GM12864 (cell line): ENCODE measurements at regions not wholly inside any gene's neighbourhood (a gene's known extent, or its start where the extent isn't known, plus 50 kb on each side); places are given as distances from the start of the nearest gene placed in this dataset.
A peak's percentile ranks its signal among the peaks of the same experiment; 100 is the strongest.

Experiments
- DNase-seq: peaks from one replicate; pipeline ENCODE4 v3.0.0-alpha.2; 2011; ENCODE audit warnings: low read depth
- H3K4me3 ChIP-seq: 2 replicates; pipeline ENCODE4 v1.5.1; 2011; ENCODE audit warnings: mild to moderate bottlenecking, low read depth, low read length, control low read depth
- CTCF ChIP-seq: IDR thresholded peaks from 2 replicates; pipeline ENCODE4 v1.5.1; 2011; ENCODE audit warnings: low read depth, mild to moderate bottlenecking, moderate library complexity, low read length, control low read depth, inconsistent platforms; ENCODE audit errors: missing control alignments

- peak; percentile 68 for DNase-seq
- H3K4me3 ChIP-seq = no peak overlapping the region
- TF ChIP-seq CTCF = no peak
Measured at GRCh38 chr2:7835693-7836680, 845.9 kb upstream of the ID2 start.

GRCh38 chr2:7837237-7837760, 844.6 kb upstream of the ID2 start:
- TF ChIP-seq CTCF = no peak
- no peak overlapping the region for H3K4me3 ChIP-seq
- no peak for DNase-seq

GRCh38 chr2:7838669-7839068, 843.2 kb upstream of the ID2 start:
- TF ChIP-seq CTCF = no peak
- no peak for DNase-seq
- no peak overlapping the region for H3K4me3 ChIP-seq

- DNase-seq = no peak
- TF ChIP-seq CTCF = no peak
- H3K4me3 ChIP-seq = no peak overlapping the region
Measured at GRCh38 chr2:7840651-7841380, 841.0 kb upstream of the ID2 start.

GRCh38 chr2:7841751-7842150, 840.1 kb upstream of the ID2 start:
- TF ChIP-seq CTCF = no peak
- no peak overlapping the region for H3K4me3 ChIP-seq
- no peak for DNase-seq

- no peak overlapping the region for H3K4me3 ChIP-seq
- no peak for DNase-seq
- TF ChIP-seq CTCF = no peak
Measured at GRCh38 chr2:7844414-7844965, 837.4 kb upstream of the ID2 start.
